Endothelial cell of umbilical vein (primary cell): ENCODE measurements at regions not wholly inside any gene's neighbourhood (a gene's known extent, or its start where the extent isn't known, plus 50 kb on each side); places are given as distances from the start of the nearest gene placed in this dataset.

Experiments used
- BruUV-seq: library from RNA; stranded (reverse); fragments of 400-500 nt; replicated peaks from 2 replicates; lab custom pipeline; 2021; lab: Mats Ljungman, UMichigan
- CTCF ChIA-PET: fragments of 300-600, 350-600 bp; sonication (Branson Sonifier 250); formaldehyde crosslinking; loops from one replicate; lab custom pipeline; 2021; ENCODE audit warnings: antibody characterized with exemption, inconsistent platforms; lab: Charles Lee
- POLR2A ChIA-PET: fragments of 300-600, 350-600 bp; sonication (Branson Sonifier 250); formaldehyde crosslinking; loops from one replicate; lab custom pipeline; 2021; ENCODE audit warnings: antibody characterized with exemption, inconsistent platforms; lab: Charles Lee
- DNase-seq: peaks from one replicate; pipeline ENCODE4 v3.0.0-alpha.2; 2011; ENCODE audit warnings: low read depth, low spot score
- FAIRE-seq: peaks from 2 replicates; lab custom pipeline; 2011; peaks lifted over from hg19 to GRCh38; lab: Jason Lieb, UNC
- H2AFZ ChIP-seq: 2 replicates; pipeline ENCODE4 v1.6.0; 2012; ENCODE audit warnings: low read depth, low read length, control low read depth, inconsistent platforms
- H3K27ac ChIP-seq: 2 replicates; pipeline ENCODE4 v1.5.1; 2011; ENCODE audit warnings: low read depth, mild to moderate bottlenecking, control low read depth, low read length, moderate library complexity; ENCODE audit not compliant: insufficient read depth
- H3K27me3 ChIP-seq, 2 experiments: 2 replicates each; pipeline versions ENCODE4 v1.6.0 to v1.6.1; 2011; ENCODE audit warnings: low read length in 2 of 2, mixed read lengths in 1 of 2; ENCODE audit not compliant: control insufficient read depth in 2 of 2, insufficient read depth in 2 of 2
- H3K36me3 ChIP-seq, 2 experiments: 2 replicates in 1 of 2; 3 replicates in 1 of 2; pipeline ENCODE4 v1.5.1; 2011; ENCODE audit warnings: low read length in 2 of 2, mild to moderate bottlenecking in 1 of 2, moderate library complexity in 1 of 2; ENCODE audit not compliant: control insufficient read depth in 2 of 2, insufficient read depth in 2 of 2; ENCODE audit errors: extremely low read depth in 1 of 2
- H3K4me1 ChIP-seq: 3 replicates; pipeline ENCODE4 v1.5.1; 2011; ENCODE audit warnings: mild to moderate bottlenecking, low read length; ENCODE audit not compliant: control insufficient read depth, insufficient read depth; ENCODE audit errors: extremely low read depth
- H3K4me2 ChIP-seq: 2 replicates; pipeline ENCODE4 v1.6.1; 2011; ENCODE audit warnings: low read length, control low read depth, mixed read lengths; ENCODE audit not compliant: insufficient read depth
- H3K4me3 ChIP-seq, 3 experiments: fragments of 200-600 bp in 1 of 3; sonication (generic), shearing (Covaris generic) in 1 of 3; replicated peaks in 1 of 3; 2 replicates each; pipeline ENCODE4 v1.5.1; 2011 to 2016; ENCODE audit warnings: control low read depth in 3 of 3, low read length in 3 of 3, mild to moderate bottlenecking in 2 of 3, inconsistent platforms in 1 of 3, low read depth in 1 of 3, moderate library complexity in 1 of 3; ENCODE audit not compliant: insufficient read depth in 1 of 3
- H3K79me2 ChIP-seq: 2 replicates; pipeline ENCODE4 v1.6.0; 2012; ENCODE audit warnings: low read length, inconsistent platforms; ENCODE audit not compliant: control insufficient read depth, insufficient read depth
- H3K9ac ChIP-seq: replicated peaks from 2 replicates; pipeline ENCODE3; 2011; ENCODE audit warnings: low read length, control low read depth; ENCODE audit not compliant: insufficient read depth; ENCODE audit errors: extremely low read depth
- H3K9me1 ChIP-seq: replicated peaks from 3 replicates; pipeline ENCODE4 v1.6.0; 2011; ENCODE audit warnings: mild to moderate bottlenecking, low read length; ENCODE audit not compliant: control insufficient read depth, insufficient read depth; ENCODE audit errors: extremely low read depth
- H3K9me3 ChIP-seq: replicated peaks from 2 replicates; pipeline ENCODE4 v1.5.1; 2012; ENCODE audit warnings: low read length, inconsistent platforms; ENCODE audit not compliant: control insufficient read depth, insufficient read depth
- H4K20me1 ChIP-seq: replicated peaks from 2 replicates; pipeline ENCODE3; 2011; ENCODE audit warnings: mild to moderate bottlenecking, low read length; ENCODE audit not compliant: control insufficient read depth, insufficient read depth; ENCODE audit errors: extremely low read depth
- EZH2 ChIP-seq: IDR thresholded peaks from 2 replicates; pipeline ENCODE4 v1.6.1; 2012; ENCODE audit warnings: borderline replicate concordance, low read depth, mild to moderate bottlenecking, moderate library complexity, low read length, inconsistent platforms; ENCODE audit not compliant: severe bottlenecking
- FOS ChIP-seq: IDR thresholded peaks from 2 replicates; pipeline ENCODE4 v1.6.1; 2011; ENCODE audit warnings: mild to moderate bottlenecking, low read length, moderate library complexity, borderline replicate concordance; ENCODE audit not compliant: insufficient read depth
- GATA2 ChIP-seq: IDR thresholded peaks from 2 replicates; pipeline ENCODE4 v1.7.0; 2011; ENCODE audit warnings: low read depth, mild to moderate bottlenecking, moderate library complexity, mixed read lengths, low read length; ENCODE audit not compliant: insufficient read length, insufficient read depth
- JUN ChIP-seq: IDR thresholded peaks from 2 replicates; pipeline ENCODE4 v1.6.1; 2011; ENCODE audit warnings: borderline replicate concordance, low read depth; ENCODE audit not compliant: insufficient read length, insufficient read depth
- MAX ChIP-seq: IDR thresholded peaks from 2 replicates; pipeline ENCODE4 v1.6.1; 2011; ENCODE audit not compliant: insufficient read depth, insufficient read length
- MYC ChIP-seq: IDR thresholded peaks from one replicate; pipeline ENCODE4 v1.6.1; 2011; ENCODE audit warnings: mild to moderate bottlenecking, low read depth, low read length
- POLR2A ChIP-seq: IDR thresholded peaks from 2 replicates; pipeline ENCODE4 v1.6.1; 2012; ENCODE audit warnings: low read depth, mild to moderate bottlenecking, control low read depth, low read length
- POLR2AphosphoS5 ChIP-seq: IDR thresholded peaks from 2 replicates; pipeline ENCODE4 v1.6.1; 2012; ENCODE audit warnings: low read depth, mild to moderate bottlenecking, control low read depth, low read length, moderate library complexity; ENCODE audit not compliant: insufficient read depth
- dilution Hi-C: fragments of 300-500 bp; cut with MboI; formaldehyde crosslinking; loops from one replicate; pipeline ENCODE4 v1.15.0; 2019; ENCODE audit warnings: low sequenced_read_pairs; ENCODE audit not compliant: extremely low pct_ligation_motif_present
- intact Hi-C: fragments of 100-400 bp; cut with micrococcal nuclease; formaldehyde crosslinking; loops from one replicate; pipeline ENCODE4 v1.10.0; 2022
- TF ChIP-seq, protein P1 (sequence below), 2 donors: IDR thresholded peaks; 1 replicate in 1 of 2; 2 replicates in 1 of 2; pipeline ENCODE4 v1.5.1; 2011; ENCODE audit warnings: low read length in 2 of 2, mild to moderate bottlenecking in 2 of 2, moderate library complexity in 2 of 2, control low read depth in 1 of 2, inconsistent platforms in 1 of 2, low read depth in 1 of 2; ENCODE audit not compliant: insufficient read depth in 1 of 2; ENCODE audit errors: extremely low read depth in 1 of 2

DNA sequence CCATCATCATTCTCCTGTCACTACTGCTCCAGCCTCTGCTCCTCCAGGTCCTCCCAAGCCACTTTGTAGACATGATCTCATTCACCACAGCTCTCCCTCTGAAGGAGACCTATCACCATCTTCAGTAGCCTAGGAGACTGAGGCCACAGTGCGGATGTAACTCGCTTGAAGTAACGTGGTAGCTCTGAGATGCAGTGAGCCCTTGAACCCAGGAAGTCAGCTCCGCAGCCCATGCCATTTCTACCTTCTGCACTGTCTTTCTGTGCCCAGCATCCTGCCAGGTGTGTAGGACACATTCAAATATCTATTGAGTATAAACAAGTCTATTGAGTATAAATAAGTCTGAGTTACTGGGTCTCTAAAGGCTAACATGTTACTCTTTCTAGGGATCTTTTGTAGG, 164.4 kb downstream of the CDH26 start:
- no peak for FAIRE-seq

More for the DNA sequence above, 164.4 kb downstream of the CDH26 start:
- H3K9me1 ChIP-seq = no peaks in the 10 kb centered on the region
- no peaks in the 10 kb centered on the region for H3K27me3 ChIP-seq
- ChIA-PET CTCF (no interaction called here), POLR2A (no interaction called here)
- no peak overlapping the region for H3K4me3 ChIP-seq
- no peaks in the 10 kb centered on the region for H3K36me3 ChIP-seq
- H3K79me2 ChIP-seq = no peaks in the 10 kb centered on the region
- no peak for TF ChIP-seq MAX
- no peak for TF ChIP-seq POLR2AphosphoS5
- TF ChIP-seq POLR2A = no peak
- TF ChIP-seq, protein P1, sequence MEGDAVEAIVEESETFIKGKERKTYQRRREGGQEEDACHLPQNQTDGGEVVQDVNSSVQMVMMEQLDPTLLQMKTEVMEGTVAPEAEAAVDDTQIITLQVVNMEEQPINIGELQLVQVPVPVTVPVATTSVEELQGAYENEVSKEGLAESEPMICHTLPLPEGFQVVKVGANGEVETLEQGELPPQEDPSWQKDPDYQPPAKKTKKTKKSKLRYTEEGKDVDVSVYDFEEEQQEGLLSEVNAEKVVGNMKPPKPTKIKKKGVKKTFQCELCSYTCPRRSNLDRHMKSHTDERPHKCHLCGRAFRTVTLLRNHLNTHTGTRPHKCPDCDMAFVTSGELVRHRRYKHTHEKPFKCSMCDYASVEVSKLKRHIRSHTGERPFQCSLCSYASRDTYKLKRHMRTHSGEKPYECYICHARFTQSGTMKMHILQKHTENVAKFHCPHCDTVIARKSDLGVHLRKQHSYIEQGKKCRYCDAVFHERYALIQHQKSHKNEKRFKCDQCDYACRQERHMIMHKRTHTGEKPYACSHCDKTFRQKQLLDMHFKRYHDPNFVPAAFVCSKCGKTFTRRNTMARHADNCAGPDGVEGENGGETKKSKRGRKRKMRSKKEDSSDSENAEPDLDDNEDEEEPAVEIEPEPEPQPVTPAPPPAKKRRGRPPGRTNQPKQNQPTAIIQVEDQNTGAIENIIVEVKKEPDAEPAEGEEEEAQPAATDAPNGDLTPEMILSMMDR (IDR thresholded peaks at IDR 0.05; ENCODE audit: extremely low read depth in 1 of 2, insufficient read depth in 1 of 2, low read depth in 1 of 2, low read length in 2 of 2) = no peak
- TF ChIP-seq MYC = no peak
- no peak for TF ChIP-seq EZH2
- no peak for TF ChIP-seq FOS
- no peak for TF ChIP-seq GATA2
- no peak for TF ChIP-seq JUN
- H2AFZ ChIP-seq = no peak overlapping the region
- no peak overlapping the region for H3K9ac ChIP-seq
- H4K20me1 ChIP-seq = no peaks in the 10 kb centered on the region
- H3K9me3 ChIP-seq = peaks cover 2% of the 10 kb centered on the region
- DNase-seq = no peak
- dilution Hi-C loops = no loop called here
- no peak overlapping the region for H3K4me2 ChIP-seq
- no peaks in the 10 kb centered on the region for H3K4me1 ChIP-seq
- BruUV-seq = no TSS peak
- intact Hi-C loops = no loop called here
- no peak overlapping the region for H3K27ac ChIP-seq
